Trophoblast cell (in vitro differentiated cells and primary cell): ENCODE measurements at regions not wholly inside any gene's neighbourhood (a gene's known extent, or its start where the extent isn't known, plus 50 kb on each side); places are given as distances from the start of the nearest gene placed in this dataset.

Experiments used
- DNase-seq, 2 donors: peaks; one replicate each; pipeline ENCODE4 v3.0.0-alpha.2; 2016
- H2AFZ ChIP-seq: 2 replicates; pipeline ENCODE4 v1.6.1; 2013; ENCODE audit warnings: low read length, moderate library complexity, mild to moderate bottlenecking; ENCODE audit not compliant: insufficient read depth, poor library complexity
- H2AK5ac ChIP-seq: 2 replicates; pipeline ENCODE4 v1.6.1; 2013; ENCODE audit warnings: mild to moderate bottlenecking, low read length
- H2BK120ac ChIP-seq: 2 replicates; pipeline ENCODE4 v1.6.1; 2013; ENCODE audit warnings: low read length, mild to moderate bottlenecking, moderate library complexity; ENCODE audit not compliant: insufficient read depth, poor library complexity
- H2BK12ac ChIP-seq: 2 replicates; pipeline ENCODE4 v1.6.1; 2013; ENCODE audit warnings: mild to moderate bottlenecking, low read length, moderate library complexity
- H2BK5ac ChIP-seq: 2 replicates; pipeline ENCODE4 v1.6.1; 2013; ENCODE audit warnings: low read length, low read depth, moderate library complexity, mild to moderate bottlenecking; ENCODE audit not compliant: poor library complexity
- H3K14ac ChIP-seq: 2 replicates; pipeline ENCODE4 v1.6.1; 2013; ENCODE audit warnings: mild to moderate bottlenecking, low read length
- H3K18ac ChIP-seq: 2 replicates; pipeline ENCODE4 v1.6.1; 2013; ENCODE audit warnings: mild to moderate bottlenecking, low read length
- H3K23ac ChIP-seq: 2 replicates; pipeline ENCODE4 v1.6.1; 2013; ENCODE audit warnings: low read length
- H3K27ac ChIP-seq: 2 replicates; pipeline ENCODE4 v1.5.1; 2013; ENCODE audit warnings: low read depth, mild to moderate bottlenecking, inconsistent platforms, low read length, moderate library complexity
- H3K27me3 ChIP-seq: 2 replicates; pipeline ENCODE4 v1.6.1; 2013; ENCODE audit warnings: inconsistent platforms, mild to moderate bottlenecking, low read length, moderate library complexity; ENCODE audit not compliant: insufficient read depth
- H3K36me3 ChIP-seq, 2 experiments: 1 replicate in 1 of 2; 2 replicates in 1 of 2; pipeline ENCODE4 v1.6.1; 2013; ENCODE audit warnings: low read length in 2 of 2, mild to moderate bottlenecking in 2 of 2, moderate library complexity in 1 of 2; ENCODE audit not compliant: insufficient read depth in 2 of 2, control insufficient read depth in 1 of 2
- H3K4ac ChIP-seq: 2 replicates; pipeline ENCODE4 v1.6.1; 2013; ENCODE audit warnings: low read depth, mild to moderate bottlenecking, low read length, moderate library complexity
- H3K4me1 ChIP-seq, 2 experiments: 1 replicate in 1 of 2; 2 replicates in 1 of 2; pipeline ENCODE4 v1.6.1; 2013; ENCODE audit warnings: low read length in 2 of 2, mild to moderate bottlenecking in 2 of 2, moderate library complexity in 1 of 2; ENCODE audit not compliant: insufficient read depth in 2 of 2, control insufficient read depth in 1 of 2
- H3K4me2 ChIP-seq: 2 replicates; pipeline ENCODE4 v1.6.1; 2013; ENCODE audit warnings: inconsistent platforms, mild to moderate bottlenecking, low read length, moderate library complexity
- H3K4me3 ChIP-seq: 2 replicates; pipeline ENCODE4 v1.5.1; 2013; ENCODE audit warnings: mild to moderate bottlenecking, low read depth, low read length, inconsistent platforms
- H3K79me1 ChIP-seq: one replicate; pipeline ENCODE4 v1.6.1; 2013; ENCODE audit warnings: low read length
- H3K79me2 ChIP-seq: 2 replicates; pipeline ENCODE4 v1.6.1; 2013; ENCODE audit warnings: low read length, mild to moderate bottlenecking; ENCODE audit not compliant: control insufficient read depth, insufficient read depth, poor library complexity
- H3K9ac ChIP-seq: 2 replicates; pipeline ENCODE4 v1.6.1; 2013; ENCODE audit warnings: mild to moderate bottlenecking, low read length
- H3K9me3 ChIP-seq: 2 replicates; pipeline ENCODE4 v1.6.1; 2013; ENCODE audit warnings: low read depth, mild to moderate bottlenecking, control low read depth, inconsistent platforms, low read length; ENCODE audit not compliant: insufficient read depth
- H4K12ac ChIP-seq: 2 replicates; pipeline ENCODE4 v1.6.1; 2013; ENCODE audit warnings: low read depth, mild to moderate bottlenecking, low read length, moderate library complexity
- H4K8ac ChIP-seq: 2 replicates; pipeline ENCODE4 v1.6.1; 2013; ENCODE audit warnings: low read depth, mild to moderate bottlenecking, low read length, moderate library complexity
- H4K91ac ChIP-seq: one replicate; pipeline ENCODE4 v1.6.1; 2013; ENCODE audit warnings: low read depth, mild to moderate bottlenecking, low read length, moderate library complexity
- WGBS: extraction: QIAGEN DNeasy Blood & Tissue Kit; methylation state at CpG from one replicate; pipeline ENCODE4 v1.1.7; 2013; ENCODE audit warnings: missing lambda C conversion rate; ENCODE audit not compliant: insufficient read length, insufficient coverage; ENCODE audit errors: extremely low coverage; 5-methylcytosine and 5-hydroxymethylcytosine counted together

GRCh38 chr1:81553503-81553902, 247.2 kb upstream of the ADGRL2 start:
- peaks cover 7% of the 10 kb centered on the region for H3K79me1 ChIP-seq
- no peak overlapping the region for H3K4me3 ChIP-seq
- no peak overlapping the region for H2AK5ac ChIP-seq
- H2BK12ac ChIP-seq, result no peak overlapping the region
- no peak overlapping the region for H2AFZ ChIP-seq
- no peak overlapping the region for H4K8ac ChIP-seq
- no peak overlapping the region for H3K23ac ChIP-seq
- H3K9me3 ChIP-seq, result no peaks in the 10 kb centered on the region
- no peak overlapping the region for H3K4ac ChIP-seq
- no peak overlapping the region for H3K18ac ChIP-seq
- no peaks in the 10 kb centered on the region for H3K79me2 ChIP-seq
- H4K12ac ChIP-seq, result no peak overlapping the region
- H3K4me1 ChIP-seq, result peaks cover 2 to 17% of the 10 kb centered on the region in 2 experiments
- no peak overlapping the region for H2BK120ac ChIP-seq
- H3K4me2 ChIP-seq, result no peak overlapping the region
- H3K27ac ChIP-seq, result no peak overlapping the region
- H3K36me3 ChIP-seq, result no peaks in the 10 kb centered on the region
- H3K27me3 ChIP-seq, result no peaks in the 10 kb centered on the region
- no peak overlapping the region for H2BK5ac ChIP-seq
- no peak for DNase-seq
- H4K91ac ChIP-seq, result no peak overlapping the region
- no CpG with 5 or more reads among the region's 1 CpG for WGBS
- no peak overlapping the region for H3K14ac ChIP-seq
- no peak overlapping the region for H3K9ac ChIP-seq

- no peak overlapping the region for H2AK5ac ChIP-seq
- no peak overlapping the region for H3K4ac ChIP-seq
- H2BK120ac ChIP-seq, result peak overlapping the region; percentile 68
- no peak overlapping the region for H3K14ac ChIP-seq
- WGBS, result no CpG with 5 or more reads among the region's 1 CpG
- H3K27me3 ChIP-seq, result no peaks in the 10 kb centered on the region
- H4K91ac ChIP-seq, result no peak overlapping the region
- peaks cover 7% of the 10 kb centered on the region for H3K79me1 ChIP-seq
- H2BK5ac ChIP-seq, result peak overlapping the region; percentile 73
- no peak overlapping the region for H2AFZ ChIP-seq
- no peak overlapping the region for H4K12ac ChIP-seq
- H2BK12ac ChIP-seq, result peak overlapping the region; percentile 84
- H3K9ac ChIP-seq, result no peak overlapping the region
- no peaks in the 10 kb centered on the region for H3K36me3 ChIP-seq
- no peak overlapping the region for H4K8ac ChIP-seq
- no peaks in the 10 kb centered on the region for H3K9me3 ChIP-seq
- no peak overlapping the region for H3K18ac ChIP-seq
- H3K4me3 ChIP-seq, result no peak overlapping the region
- H3K23ac ChIP-seq, result no peak overlapping the region
- peaks cover under 1 to 14% of the 10 kb centered on the region in 2 experiments for H3K4me1 ChIP-seq
- DNase-seq, result no peak
- peak overlapping the region; percentile 69 for H3K27ac ChIP-seq
- H3K79me2 ChIP-seq, result no peaks in the 10 kb centered on the region
- no peak overlapping the region for H3K4me2 ChIP-seq
These were observed 248.8 kb upstream of the ADGRL2 start for GRCh38 chr1:81551946-81552345.

- no peak overlapping the region for H3K9ac ChIP-seq
- peaks cover 12% of the 10 kb centered on the region for H3K79me1 ChIP-seq
- no peak overlapping the region for H2BK12ac ChIP-seq
- peaks cover 3 to 13% of the 10 kb centered on the region in 2 experiments for H3K4me1 ChIP-seq
- peak overlapping the region; percentile 76 for H2BK120ac ChIP-seq
- H2AFZ ChIP-seq, result no peak overlapping the region
- H2AK5ac ChIP-seq, result no peak overlapping the region
- H3K4me2 ChIP-seq, result peak overlapping the region; percentile 0
- no peaks in the 10 kb centered on the region for H3K36me3 ChIP-seq
- DNase-seq, result peak; percentile 72 to 88
- no peak overlapping the region for H4K91ac ChIP-seq
- H3K79me2 ChIP-seq, result peaks cover under 1% of the 10 kb centered on the region
- no peak overlapping the region for H3K23ac ChIP-seq
- no CpG with 5 or more reads among the region's 1 CpG for WGBS
- H3K4me3 ChIP-seq, result no peak overlapping the region
- H3K9me3 ChIP-seq, result no peaks in the 10 kb centered on the region
- no peak overlapping the region for H2BK5ac ChIP-seq
- H3K4ac ChIP-seq, result no peak overlapping the region
- H3K18ac ChIP-seq, result no peak overlapping the region
- H3K14ac ChIP-seq, result no peak overlapping the region
- H4K12ac ChIP-seq, result no peak overlapping the region
- peak overlapping the region; percentile 18 for H3K27ac ChIP-seq
- H4K8ac ChIP-seq, result no peak overlapping the region
- H3K27me3 ChIP-seq, result no peaks in the 10 kb centered on the region
These were observed 250.0 kb upstream of the ADGRL2 start for GRCh38 chr1:81550753-81551152.

GRCh38 chr1:81549588-81550127, 251.1 kb upstream of the ADGRL2 start:
- peaks cover 15% of the 10 kb centered on the region for H3K79me1 ChIP-seq
- no peak overlapping the region for H2AK5ac ChIP-seq
- no peak overlapping the region for H2BK120ac ChIP-seq
- no peak overlapping the region for H3K23ac ChIP-seq
- no peaks in the 10 kb centered on the region for H3K36me3 ChIP-seq
- H3K9me3 ChIP-seq, result no peaks in the 10 kb centered on the region
- H3K4me3 ChIP-seq, result no peak overlapping the region
- H3K27ac ChIP-seq, result peak overlapping the region; percentile 76
- H3K27me3 ChIP-seq, result no peaks in the 10 kb centered on the region
- no peak overlapping the region for H3K14ac ChIP-seq
- H4K8ac ChIP-seq, result no peak overlapping the region
- no peak overlapping the region for H3K9ac ChIP-seq
- no CpG with 5 or more reads among the region's 1 CpG for WGBS
- H3K4ac ChIP-seq, result no peak overlapping the region
- peaks cover 5 to 13% of the 10 kb centered on the region in 2 experiments for H3K4me1 ChIP-seq
- peak in 1 of 2 donors; percentile 45 for DNase-seq
- no peak overlapping the region for H2BK12ac ChIP-seq
- no peak overlapping the region for H4K91ac ChIP-seq
- no peak overlapping the region for H2BK5ac ChIP-seq
- no peak overlapping the region for H2AFZ ChIP-seq
- H4K12ac ChIP-seq, result no peak overlapping the region
- H3K18ac ChIP-seq, result no peak overlapping the region
- peaks cover 2% of the 10 kb centered on the region for H3K79me2 ChIP-seq
- no peak overlapping the region for H3K4me2 ChIP-seq
